GM21526 (cell line): ENCODE measurements at regions not wholly inside any gene's neighbourhood (a gene's known extent, or its start where the extent isn't known, plus 50 kb on each side); places are given as distances from the start of the nearest gene placed in this dataset.

Experiments
- ATAC-seq: cut with Tn5 transposase; IDR thresholded peaks from one replicate; pipeline ENCODE4 v1.9.1; 2021; ENCODE audit warnings: moderate library complexity; ENCODE audit not compliant: unreplicated experiment, low FRiP score

DNA sequence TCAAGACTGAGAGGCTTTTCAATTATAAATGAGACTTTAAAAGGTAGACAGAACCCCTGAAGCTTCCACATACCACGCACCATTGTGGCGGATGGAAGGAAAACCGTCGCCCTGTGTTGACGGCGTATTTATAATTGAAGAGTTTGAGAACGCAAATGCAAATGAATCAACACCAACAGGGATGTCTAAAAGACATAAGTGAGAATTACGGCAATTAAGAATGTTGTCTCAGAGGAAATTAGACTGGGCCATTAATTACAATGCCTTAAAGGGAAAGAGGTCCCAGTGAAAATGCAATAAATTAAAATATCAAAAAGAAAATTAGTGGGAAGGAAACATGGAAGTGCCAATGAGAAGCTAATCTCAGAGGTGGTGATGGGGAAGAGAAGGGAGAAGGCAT lies 148.5 kb upstream of the XYLT1 start:
- ATAC-seq: no peak

DNA sequence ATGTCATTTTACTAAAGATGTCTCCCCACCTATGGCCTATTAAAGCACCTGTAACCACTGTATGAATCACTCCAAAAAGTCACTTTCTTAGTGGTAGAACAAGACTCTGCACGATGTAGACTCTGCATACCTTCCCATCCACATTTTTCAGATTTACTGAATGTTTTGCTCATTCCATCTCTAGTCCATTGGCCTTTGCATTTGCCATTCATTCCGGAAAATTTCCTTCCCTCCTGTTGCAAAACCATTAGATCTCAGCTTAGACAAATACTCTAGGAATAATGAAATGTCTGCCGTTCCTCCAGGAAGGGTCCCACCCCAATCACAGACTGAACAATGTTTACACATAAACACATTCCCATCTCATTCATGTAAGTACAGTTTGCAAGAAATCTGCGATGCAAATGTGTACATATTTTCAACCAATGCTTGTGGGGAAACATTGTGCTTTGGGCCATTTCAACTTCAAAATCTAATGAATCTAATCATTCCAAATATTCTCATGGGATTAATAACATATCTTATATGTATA lies 146.3 kb upstream of the XYLT1 start:
- no peak for ATAC-seq

DNA sequence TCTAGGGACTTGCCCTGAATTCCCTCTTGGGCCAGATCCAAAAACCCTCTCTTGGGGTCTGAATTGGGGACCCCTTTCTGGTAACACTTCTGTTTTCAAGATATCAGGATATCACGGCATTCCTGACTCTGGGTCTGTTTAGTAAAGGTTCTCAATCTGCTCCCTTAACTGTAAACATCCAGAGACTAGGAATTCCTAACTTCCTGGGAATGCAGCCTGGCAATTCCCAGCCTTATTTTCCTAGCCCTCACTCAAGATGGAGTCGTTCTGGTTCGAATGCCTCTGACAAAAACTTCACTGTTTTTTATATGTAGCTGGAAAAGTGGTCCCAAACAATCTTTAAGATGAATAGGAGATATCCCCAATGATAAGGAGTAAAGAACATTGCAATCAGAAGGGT lies 141.6 kb upstream of the XYLT1 start:
- no peak for ATAC-seq

DNA sequence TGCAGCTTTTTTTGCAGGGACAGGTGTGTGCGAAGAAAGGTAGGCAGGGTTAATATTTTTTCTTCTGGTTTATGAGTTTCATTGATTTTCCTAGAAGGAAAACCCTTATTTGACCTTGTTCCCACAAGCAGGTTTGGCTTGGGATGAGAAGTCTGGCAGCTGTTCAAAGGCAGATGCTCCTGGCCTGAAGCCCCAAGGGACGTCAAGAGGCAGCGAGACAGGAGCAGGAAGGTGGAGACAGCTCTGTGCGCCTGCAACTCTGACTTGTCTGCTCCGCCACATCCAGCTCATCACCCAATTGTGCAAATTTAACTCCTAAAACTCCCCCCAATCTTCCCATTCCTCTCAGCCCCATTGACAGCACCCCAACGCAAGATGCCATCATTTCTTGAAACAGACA lies 136.8 kb upstream of the XYLT1 start:
- ATAC-seq: no peak

DNA sequence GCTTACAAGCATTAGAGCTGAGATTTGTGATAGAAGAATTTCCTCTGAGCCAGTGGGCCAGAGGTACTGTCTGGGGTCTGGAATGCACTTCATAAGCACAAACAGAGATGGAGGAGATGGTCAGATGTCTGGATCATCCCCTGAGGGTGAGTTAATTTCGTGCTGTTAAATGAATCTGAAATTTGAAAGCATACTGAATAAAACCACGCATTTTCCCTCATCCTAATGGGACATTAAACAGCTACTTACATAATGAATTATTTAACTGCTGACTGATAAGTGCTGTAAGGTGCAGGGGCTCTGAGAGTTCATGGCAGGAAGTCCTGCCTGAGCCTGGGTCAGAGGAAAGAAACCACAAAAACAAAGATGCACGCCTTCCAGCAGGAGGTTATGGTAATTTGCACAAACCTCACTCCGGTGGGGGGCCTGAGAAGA lies 136.3 kb upstream of the XYLT1 start:
- ATAC-seq: no peak

DNA sequence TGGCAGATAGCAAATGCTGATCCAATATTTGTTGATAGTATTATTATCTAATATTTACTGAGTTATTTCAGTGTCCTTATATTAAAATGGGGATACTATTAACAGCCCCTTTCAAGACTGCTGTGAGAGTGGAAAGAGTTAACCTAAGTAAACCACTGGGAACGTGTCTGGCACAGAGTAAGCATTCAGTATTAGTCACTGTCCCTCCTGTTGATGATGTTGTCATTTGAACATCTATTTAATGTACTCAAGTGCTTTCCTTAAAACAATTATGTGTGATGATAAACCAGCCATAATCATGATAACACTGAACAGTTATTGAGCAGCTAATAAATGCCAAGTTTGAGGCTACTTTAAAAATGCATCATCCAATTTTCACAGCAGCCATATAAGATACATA lies 135.7 kb upstream of the XYLT1 start:
- ATAC-seq: no peak

DNA sequence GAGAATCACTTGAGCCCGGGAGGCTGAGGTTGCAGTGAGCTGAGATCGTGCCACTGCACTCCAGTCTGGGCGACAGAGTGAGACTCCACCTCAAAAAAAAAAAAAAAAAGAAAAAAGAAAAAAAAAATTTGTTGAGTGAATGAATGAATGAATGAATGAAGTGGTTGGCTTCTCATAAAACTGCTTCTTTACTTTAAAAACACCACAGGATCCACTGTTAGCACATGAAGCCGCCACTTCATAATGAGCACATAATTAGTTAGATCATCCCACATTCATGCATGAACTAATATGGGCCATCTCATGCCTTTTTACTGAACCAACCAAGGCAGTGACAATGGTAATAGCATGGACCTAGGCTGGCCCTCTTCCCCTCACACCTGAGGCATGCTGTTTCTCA lies 135.0 kb upstream of the XYLT1 start:
- no peak for ATAC-seq

DNA sequence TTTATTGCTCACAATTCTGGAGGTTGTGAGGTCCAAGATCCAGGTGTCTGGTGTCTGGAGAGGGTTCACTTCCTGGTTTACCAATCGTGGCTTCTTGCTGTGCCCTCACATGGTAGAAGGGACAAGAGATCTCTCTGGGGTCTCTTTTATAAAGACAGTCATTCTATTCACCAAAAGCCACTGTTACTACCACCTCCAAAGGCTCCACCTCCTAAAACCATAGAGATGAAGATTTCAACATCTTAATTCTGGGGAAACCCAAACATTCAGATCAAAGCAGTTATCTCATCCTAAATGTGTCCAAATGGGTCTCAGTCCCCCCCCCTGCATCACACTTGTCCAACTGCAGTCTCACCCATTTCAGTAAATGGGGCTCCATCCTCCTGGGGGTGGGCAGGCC lies 132.9 kb upstream of the XYLT1 start:
- ATAC-seq: no peak

DNA sequence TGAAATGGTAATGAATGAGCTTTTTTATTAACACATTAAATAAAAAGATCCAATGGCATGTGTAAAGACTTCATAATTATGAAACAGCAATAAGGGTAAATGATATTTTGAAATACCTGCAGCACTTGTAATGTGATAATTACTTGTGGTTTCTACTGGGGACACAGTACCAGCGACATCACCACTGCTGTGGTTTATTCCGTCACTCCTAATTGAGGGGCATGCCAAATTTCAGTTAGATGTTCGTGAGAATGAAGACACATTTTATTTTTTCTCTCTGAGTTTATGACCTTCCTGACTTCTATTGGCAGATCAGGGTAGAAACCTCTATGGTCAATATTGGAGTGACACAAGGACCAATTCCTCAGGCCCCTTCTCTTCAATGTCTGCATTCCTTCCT lies 131.9 kb upstream of the XYLT1 start:
- ATAC-seq: no peak

DNA sequence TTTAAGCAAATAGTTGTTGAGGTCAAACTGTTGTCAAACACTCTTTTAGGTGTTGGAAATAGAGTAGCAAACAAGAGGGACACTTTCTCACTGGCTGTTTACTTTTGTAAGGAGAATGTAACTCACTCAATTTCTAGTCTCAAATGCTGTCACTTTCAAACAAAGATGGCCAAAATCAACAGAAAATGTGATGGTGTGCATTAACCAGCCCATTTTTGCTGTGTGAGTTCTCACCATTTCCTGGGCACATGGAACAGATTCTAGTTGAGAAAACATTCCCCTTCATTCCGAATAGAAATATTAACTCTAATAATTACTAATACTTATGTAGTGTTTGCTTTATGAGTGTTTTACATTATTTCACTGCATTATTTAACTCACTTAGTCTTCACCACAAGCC lies 128.2 kb upstream of the XYLT1 start:
- no peak for ATAC-seq

DNA sequence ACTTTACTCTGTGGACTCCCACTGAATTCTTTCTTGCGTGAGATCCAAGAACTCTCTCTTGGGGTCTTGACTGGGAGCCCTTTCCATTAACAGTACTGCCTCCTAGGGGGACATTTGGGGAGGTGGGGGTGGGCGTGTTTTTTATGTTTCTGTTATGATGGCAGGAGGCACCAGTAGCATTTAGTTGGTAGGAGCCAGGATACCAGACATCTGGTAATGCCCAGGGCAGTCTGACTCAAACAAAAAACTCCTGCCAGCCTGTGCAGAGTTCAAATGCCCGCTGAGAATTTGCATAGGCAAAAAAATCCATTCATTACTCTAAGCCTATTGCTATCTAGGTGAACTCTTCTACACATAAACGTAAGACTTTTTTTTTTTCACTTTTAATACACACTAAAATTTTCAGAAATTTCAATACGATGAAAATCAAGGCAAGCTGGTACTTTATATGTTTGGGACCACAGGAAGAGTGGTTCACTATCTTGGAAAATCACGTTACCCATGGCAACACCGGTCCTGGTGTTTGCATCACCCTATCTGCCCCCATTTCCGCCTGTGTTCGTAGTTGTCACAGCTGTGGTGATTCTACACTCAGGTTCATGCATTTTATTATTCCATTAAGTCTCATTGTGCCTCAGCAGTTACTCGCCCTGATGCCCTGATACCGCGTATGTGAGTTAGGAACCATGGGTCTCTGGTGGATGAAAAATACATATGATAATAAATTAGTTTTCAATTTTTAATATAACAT lies 121.1 kb upstream of the XYLT1 start:
- ATAC-seq: no peak

DNA sequence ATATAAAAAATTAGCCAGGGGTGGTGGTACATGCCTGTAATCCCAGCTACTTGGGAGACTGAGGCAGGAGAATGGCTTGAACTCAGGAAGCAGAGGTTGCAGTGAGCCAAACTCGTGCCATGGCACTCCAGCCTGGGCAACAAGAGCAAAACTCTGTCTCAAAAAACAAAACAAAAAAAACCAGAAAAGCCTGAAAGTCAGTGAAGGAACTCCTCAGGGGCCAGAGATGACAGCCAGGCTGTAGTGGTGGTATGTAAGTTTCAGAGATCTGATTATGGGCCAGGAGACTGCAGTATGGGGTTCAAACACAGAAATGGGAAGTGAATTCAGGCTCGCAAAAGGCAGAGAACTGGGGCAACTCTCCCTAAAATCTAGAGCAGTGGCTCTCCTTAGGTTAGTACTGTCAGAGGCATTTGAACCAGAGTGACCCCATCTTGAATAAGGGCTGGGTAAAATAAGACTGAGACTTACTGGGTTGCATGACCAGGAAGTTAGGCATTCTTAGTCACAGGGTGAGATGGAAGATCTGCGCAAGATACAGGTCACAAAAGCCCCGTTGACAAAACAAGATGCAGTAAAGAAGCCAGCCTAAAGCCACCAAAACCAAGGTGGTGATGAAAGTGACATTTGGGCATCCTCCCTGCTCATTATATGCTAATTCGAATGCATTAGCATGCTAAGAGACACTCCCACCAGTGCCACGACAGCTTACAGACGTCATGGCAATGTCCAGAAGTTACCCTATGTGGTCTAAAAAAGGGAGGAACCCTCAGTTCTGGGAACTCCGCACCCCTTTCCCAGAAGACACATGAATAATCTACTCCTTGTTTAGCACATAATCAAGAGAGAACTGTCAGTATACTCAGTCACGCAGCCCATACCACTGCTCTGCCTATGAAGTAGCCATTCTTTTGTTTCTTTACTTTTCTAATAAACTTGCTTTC lies 120.2 kb upstream of the XYLT1 start:
- no peak for ATAC-seq

DNA sequence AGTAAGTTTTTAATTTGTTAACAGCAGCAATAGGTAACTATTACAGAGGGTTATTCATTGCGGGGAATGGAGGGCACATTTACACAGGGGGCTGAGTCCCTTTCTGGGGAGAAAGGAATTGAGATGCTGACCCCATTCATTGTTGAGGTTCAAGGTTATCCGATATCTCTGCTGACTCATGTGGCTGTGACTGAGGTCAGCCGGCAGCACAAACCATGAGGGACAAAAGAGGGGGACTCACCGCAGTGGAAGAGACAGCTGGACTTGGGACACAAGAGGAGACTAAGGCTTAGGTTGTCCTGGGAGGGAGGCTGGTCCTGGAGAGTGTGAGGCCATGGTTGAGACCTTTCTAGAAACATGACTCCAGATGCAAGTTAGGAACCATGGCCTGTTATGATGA lies 119.1 kb upstream of the XYLT1 start:
- no peak for ATAC-seq

DNA sequence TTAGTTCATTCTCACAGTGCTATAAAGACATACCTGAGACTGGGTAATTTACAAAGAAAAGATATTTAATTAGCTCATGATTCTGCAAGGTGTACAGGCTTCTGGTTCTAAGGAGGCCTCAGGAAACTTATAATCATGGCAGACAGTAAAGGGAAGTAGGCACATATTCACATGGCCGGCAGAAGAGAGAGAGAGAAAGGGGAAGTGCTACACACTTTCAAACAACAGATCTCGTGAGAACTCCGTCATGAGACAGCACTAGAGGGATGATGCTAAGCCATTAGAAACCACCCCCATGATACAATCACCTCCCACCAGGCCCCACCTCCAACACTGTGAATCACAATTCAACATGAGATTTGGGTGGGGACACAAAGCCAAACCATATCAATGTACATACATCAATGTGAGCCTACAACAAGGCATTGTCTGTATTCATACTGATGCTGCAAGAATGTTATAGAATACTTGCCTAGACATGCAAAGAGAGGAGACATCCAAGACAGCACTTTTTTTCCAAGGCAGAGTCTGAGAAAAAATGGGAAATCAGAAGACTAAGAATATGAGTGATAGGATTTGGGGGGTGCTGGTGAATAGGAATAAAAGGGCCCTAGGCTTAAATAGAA lies 114.8 kb upstream of the XYLT1 start:
- no peak for ATAC-seq

DNA sequence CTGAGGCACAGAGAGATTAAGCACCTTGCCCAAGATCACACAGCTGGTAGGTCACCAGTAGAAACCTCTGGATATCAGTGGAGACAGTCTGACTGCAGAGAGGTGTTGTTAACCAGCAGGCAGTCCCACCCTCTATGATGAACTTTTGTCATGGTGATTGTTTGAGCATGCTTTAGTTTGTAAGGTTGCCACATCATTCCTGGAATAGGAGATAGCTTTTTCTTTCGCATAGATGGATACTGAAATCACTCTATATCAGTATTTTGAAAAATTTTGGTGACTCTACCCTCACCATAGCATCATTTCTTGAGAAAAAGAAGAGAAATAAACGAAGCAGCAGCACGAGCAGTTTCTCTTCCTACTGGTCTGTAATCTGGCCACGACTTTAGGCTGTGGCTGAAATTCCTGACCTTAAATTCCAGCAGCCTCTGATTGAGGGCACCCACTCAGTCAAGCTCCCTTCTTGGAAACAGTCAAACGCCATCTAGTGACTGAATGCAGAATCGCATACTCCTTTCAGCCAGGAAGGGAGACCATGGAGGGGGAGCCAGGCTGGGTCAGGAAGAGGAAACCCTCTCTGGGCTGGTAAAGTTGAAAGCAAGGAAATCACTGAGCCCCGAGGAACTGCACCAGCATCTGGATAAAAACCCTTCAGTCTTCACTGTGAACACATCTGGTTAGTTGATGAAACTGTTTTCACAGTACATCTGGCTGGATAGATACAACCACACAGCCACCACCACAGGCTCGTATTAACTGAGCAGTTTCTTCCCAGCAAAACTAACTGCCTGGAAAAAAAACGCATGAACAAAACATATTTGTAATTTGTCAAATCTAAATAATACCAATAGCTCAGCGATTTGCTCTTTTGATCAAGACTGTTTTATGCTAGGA lies 108.5 kb upstream of the XYLT1 start:
- no peak for ATAC-seq

DNA sequence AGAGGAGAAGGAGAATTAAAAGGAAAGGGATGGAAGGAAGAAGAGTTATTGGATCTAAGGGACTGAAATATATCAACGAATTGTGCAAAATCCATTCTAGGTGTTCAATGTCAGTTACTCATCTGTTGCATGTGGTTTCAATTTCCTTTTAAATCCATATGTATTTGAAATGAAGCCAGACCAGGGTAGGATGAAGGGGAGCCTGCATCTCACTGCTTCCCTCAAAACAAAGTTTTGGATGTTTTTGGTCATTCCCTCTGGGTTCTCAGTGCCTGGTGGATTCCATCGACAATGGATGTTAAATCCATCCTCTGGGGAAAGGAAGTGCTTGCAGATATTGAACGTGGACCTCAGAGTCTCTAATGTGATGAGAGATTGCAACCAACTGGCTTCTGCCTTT lies 103.5 kb upstream of the XYLT1 start:
- no peak for ATAC-seq

DNA sequence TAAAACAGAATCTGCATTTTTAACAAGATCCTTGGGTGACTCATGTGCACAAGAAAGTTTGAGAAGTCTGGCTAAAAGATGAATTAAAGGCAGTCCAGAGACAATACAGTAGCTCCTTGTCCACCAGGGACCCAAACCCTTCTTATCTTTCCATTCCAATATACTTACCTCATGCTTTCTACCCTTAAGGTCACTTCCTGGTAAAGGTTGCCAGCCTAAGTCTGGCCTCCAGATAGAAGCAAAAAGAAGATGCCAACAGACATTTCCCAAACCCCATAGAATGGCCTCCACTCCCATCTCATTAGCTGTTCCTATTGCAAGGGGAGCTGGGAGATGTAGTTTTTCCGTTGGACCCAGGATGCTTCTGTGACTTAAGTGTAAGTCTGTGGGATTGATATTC lies 101.4 kb upstream of the XYLT1 start:
- no peak for ATAC-seq

DNA sequence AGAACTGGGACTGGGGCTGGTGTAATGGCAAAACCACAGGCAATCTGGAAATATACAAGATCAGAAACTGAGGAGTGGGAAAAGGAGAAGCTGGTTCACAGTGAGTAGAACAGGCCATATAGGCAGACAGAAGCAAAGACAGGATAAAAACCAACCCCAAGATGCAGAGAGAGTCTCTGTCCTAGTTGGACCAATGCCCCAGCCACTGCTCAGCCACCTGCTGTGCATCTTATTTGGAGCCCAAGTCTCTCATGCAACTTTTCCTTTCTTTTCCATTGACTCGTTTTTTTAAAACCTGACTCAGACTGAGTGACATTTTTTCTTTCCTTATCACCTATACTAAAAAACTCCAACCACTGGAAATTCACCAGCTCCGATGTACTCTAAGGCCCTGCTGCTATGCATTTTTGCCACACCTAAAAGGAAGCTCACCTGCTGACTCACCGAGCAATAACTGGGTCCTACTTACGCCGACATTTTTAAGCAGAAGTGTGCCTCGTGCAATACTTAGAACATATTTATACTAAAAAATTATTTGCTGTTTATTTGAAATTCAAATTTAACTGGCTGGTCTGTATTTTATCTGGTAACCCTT lies 100.8 kb upstream of the XYLT1 start:
- no peak for ATAC-seq

DNA sequence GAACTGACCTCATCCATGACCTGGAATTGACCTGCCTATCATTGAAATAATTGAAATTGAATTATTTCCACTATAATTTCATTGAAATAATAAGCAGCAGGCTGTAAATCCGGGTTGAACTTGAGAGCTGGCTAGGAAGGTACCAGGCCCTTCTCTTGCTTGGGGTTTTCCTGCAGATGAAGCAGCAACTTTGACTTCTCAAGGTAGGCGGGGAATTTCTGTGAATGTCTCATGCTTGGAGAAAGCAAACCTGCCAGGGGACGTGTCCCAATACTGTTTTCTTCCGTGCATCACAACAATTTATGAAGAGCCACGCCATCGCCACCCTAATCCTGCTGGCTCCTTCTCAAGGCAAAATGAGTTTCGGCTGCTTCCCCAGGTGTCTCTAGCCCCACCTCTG lies 97.5 kb upstream of the XYLT1 start:
- ATAC-seq: no peak

DNA sequence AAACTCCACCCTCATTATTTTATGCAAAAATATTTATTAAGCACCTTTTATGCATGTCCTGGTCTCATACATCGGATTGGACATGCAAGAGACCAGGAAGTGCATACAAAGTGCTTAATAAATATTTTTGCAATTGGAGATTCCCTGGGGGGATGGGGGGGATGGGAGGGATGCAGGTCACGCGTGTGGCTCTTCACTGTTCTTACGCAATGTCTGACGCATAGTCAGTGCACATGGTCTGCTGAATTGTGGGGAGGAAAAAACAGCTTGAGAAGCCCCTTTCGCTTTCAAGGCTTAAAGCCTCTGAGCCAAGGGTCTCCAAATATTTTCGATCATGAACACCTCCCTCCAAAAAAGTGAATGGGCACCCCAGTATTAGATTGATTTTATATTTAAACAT lies 96.7 kb upstream of the XYLT1 start:
- no peak for ATAC-seq
